Fibroblast of the aortic adventitia (primary cell): ENCODE measurements at regions not wholly inside any gene's neighbourhood (a gene's known extent, or its start where the extent isn't known, plus 50 kb on each side); places are given as distances from the start of the nearest gene placed in this dataset.

ENCODE experiments used
- DNase-seq: peaks from one replicate; pipeline ENCODE4 v3.0.0-alpha.2; 2010; ENCODE audit warnings: low read depth
- H3K4me3 ChIP-seq: 2 replicates; pipeline ENCODE4 v1.5.1; 2011; ENCODE audit warnings: low read depth, mild to moderate bottlenecking, control low read depth, low read length, moderate library complexity
- CTCF ChIP-seq: IDR thresholded peaks from 2 replicates; pipeline ENCODE4 v1.5.1; 2011; ENCODE audit warnings: mild to moderate bottlenecking, low read length, control low read depth, inconsistent platforms; ENCODE audit not compliant: insufficient read depth

DNA sequence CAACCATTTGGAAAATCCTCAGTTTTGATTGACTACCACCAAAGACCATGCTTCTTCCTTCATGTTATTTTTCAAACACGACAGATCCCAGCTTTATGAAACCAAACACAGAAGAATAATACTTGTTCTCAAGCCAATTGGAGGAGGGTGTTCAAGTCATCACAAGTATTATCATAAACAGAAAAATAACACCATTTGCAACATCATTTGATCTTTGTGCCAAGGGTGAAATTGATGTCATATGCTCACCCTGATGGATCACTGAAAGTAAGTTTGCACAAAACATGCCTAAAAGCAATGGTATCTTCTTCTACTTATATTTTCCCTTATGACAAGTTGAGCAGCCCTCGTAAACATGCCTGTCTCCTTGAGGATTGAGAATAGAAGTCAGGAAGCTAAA lies 448.0 kb upstream of the ZEB2 start:
- H3K4me3 ChIP-seq, result no peak overlapping the region
- DNase-seq, result no peak
- no peak for TF ChIP-seq CTCF

DNA sequence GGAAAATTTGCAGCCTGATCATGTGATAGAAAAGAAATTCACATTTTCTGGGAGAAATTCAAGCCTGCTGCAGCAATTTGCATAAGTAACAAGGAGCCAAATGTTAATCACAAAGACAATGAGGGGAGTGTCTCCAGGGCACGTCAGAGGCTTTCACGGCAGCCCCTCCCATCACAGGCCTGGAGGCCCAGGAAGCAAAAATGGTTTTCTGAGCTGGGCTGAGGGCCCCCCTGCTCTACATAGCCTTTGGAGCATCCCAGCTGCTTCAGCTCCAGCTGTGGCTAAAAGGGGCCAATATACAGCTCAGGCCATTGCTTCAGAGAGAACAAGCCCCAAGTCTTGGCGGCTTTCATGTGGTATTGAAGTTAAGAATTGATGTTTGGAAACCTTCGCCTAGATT lies 445.3 kb upstream of the ZEB2 start:
- no peak for TF ChIP-seq CTCF

DNA sequence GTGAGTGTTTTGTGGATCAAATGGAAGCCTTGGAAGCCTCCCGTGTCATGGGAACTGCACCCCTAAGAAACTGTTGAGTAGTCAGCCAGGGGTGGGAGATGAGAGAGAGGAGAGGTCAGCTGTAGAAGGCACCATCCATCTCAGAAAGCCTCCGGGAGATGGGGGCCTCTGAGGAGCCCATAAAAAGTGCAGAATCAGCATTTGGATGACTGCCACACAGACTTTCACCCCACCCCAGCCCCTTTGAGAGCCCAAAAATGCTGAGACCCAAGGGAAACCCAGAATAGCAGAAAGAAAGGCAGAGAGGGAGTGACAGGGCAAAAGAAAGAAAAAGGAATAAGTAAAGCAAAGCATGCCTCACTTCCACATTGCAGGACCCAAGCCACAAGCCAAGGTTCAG lies 443.1 kb upstream of the ZEB2 start:
- H3K4me3 ChIP-seq, result no peak overlapping the region
- DNase-seq, result no peak
- TF ChIP-seq CTCF, result no peak

More for the DNA sequence above, 445.3 kb upstream of the ZEB2 start:
- DNase-seq, result no peak
- H3K4me3 ChIP-seq, result no peak overlapping the region

GRCh38 chr2:144959416-144959815 lies 439.5 kb upstream of the ZEB2 start:
- no peak for TF ChIP-seq CTCF
- no peak overlapping the region for H3K4me3 ChIP-seq
- DNase-seq, result no peak

- DNase-seq, result peak; percentile 96
- no peak for TF ChIP-seq CTCF
- no peak overlapping the region for H3K4me3 ChIP-seq
These were observed 431.1 kb upstream of the ZEB2 start for GRCh38 chr2:144950899-144951560.

DNA sequence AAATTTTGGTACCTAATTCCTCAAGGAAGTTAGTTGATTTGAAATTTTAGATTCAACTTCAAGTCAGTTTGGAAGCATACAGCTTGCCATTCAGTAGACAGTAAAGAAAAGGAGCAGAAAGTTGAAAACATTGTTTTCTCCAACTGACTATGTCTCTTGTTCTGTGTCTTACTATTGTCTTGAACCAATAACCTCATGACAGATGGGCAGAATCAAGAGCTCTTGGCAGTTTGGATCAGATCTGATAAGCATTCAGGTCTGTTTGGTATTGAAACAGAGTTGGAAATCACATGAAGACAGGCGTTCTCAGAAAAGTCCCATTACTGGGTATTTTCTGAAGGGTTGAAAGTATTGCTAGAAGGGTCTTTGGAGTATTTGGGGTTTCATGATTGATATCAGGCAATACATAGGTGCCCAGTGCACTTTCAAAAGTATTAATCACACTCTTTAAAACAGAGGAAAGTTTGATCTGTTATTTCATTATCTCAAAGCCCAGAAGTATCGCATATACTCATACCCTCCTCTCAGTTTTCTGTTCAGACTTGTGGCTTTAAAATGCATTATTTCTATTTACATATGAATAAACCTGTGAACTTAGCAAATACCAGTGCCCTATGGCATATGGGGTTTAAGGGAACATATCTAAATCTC lies 428.4 kb upstream of the ZEB2 start:
- H3K4me3 ChIP-seq, result no peak overlapping the region
- TF ChIP-seq CTCF, result no peak
- DNase-seq, result no peak

DNA sequence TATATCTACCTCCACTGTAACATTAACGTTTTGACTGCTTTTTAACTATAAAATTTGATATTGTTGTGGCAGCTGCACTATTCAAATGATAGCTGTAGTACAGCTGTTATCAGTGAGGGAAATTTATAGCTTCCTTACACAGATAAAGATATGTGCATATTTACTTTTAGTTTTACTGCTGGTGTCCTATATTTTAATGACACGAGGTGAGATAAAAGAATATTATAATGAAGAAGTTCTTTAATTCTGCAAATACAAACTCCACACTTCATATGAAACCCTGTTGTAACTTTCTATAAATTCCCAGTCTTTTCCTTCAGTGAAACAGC lies 427.8 kb upstream of the ZEB2 start:
- DNase-seq, result no peak
- no peak for TF ChIP-seq CTCF
- no peak overlapping the region for H3K4me3 ChIP-seq
